Pancreas (tissue), 10 donors: ENCODE measurements at regions not wholly inside any gene's neighbourhood (a gene's known extent, or its start where the extent isn't known, plus 50 kb on each side); places are given as distances from the start of the nearest gene placed in this dataset.

Experiments
- ATAC-seq, 4 donors: fragments of 200-7000 bp; cut with Tn5 transposase; one replicate each; pipeline versions ENCODE4 v1.8.0 to v1.9.1; 2020; ENCODE audit warnings: mild to moderate bottlenecking in 4 of 4, moderate library complexity in 4 of 4
- DNase-seq, 6 donors: peaks; one replicate each; pipeline ENCODE4 v3.0.0-alpha.2; 2020
- FAIRE-seq: peaks from 2 replicates; lab custom pipeline; 2012; peaks lifted over from hg19 to GRCh38; lab: Jason Lieb, UNC
- H3K27ac ChIP-seq, 4 donors: fragments of 200-600 bp; sonication (generic); 1 replicate in 3 of 4; 2 replicates in 1 of 4; pipeline versions ENCODE4 v1.5.0 to v1.8.0; 2020
- H3K27me3 ChIP-seq, 4 donors: fragments of 200-600 bp; one replicate each; pipeline ENCODE4 v1.8.0; 2021
- H3K36me3 ChIP-seq, 3 donors: fragments of 200-600 bp; sonication (generic) in 1 of 3; one replicate each; pipeline versions ENCODE4 v1.5.0 to v1.8.0; 2020 to 2021
- H3K4me1 ChIP-seq, 3 donors: fragments of 200-600 bp; one replicate each; pipeline ENCODE4 v1.8.0; 2021
- H3K4me3 ChIP-seq, 4 donors: fragments of 200-600 bp; sonication (generic) in 2 of 4; one replicate each; pipeline versions ENCODE4 v1.5.0 to v1.8.0; 2020 to 2021
- H3K9me3 ChIP-seq, 4 donors: fragments of 200-600 bp; one replicate each; pipeline ENCODE4 v1.8.0; 2021
- CTCF ChIP-seq, 4 donors: fragments of 200-600 bp; sonication (generic) in 3 of 4; IDR thresholded peaks; one replicate each; pipeline versions ENCODE4 v1.5.0 to v1.8.0; 2021; ENCODE audit warnings: antibody characterized with exemption in 4 of 4
- WGBS, 2 donors: extraction: QIAGEN DNeasy Blood & Tissue Kit; methylation state at CpG; one replicate each; pipeline ENCODE4 v1.1.7; 2013; 5-methylcytosine and 5-hydroxymethylcytosine counted together
- intact Hi-C, 3 donors: fragments of 100-400 bp; cut with DNase I; formaldehyde crosslinking; loops; one replicate each; pipeline versions ENCODE4 v1.11.1 to v1.14.2; 2022
- donor health status: healthy with polysubstance abuse.
- donor health status: DM: no; HTN: no; CAD: no; lungs with moderate emphysema.
- donor health status: DM: no; HTN: no; CAD: no.
- donor health status: control.
- donor health status: control.
- donor health status: Bipolar disorder and iron deficiency.
- donor health status: DM: yes; HTN: yes; CAD: no.
- donor health status: DM: no; HTN: no; CAD: no.
- donor health status: DM: no; HTN: no; CAD: no.
- donor health status: DM: yes; HTN: yes; CAD: no.

GRCh38 chr14:55807881-55808379, 227.9 kb downstream of the KTN1 start:
- peaks cover 13 to 27% (median 14%) of the 10 kb centered on the region in 3 donors for H3K4me1 ChIP-seq
- intact Hi-C loops: no loop called here
- ATAC-seq (no peak), FAIRE-seq (no peak), DNase-seq (no peak)
- H3K4me3 ChIP-seq: no peak overlapping the region
- TF ChIP-seq CTCF (IDR thresholded peaks at IDR 0.05): no peak
- peak overlapping the region in 2 of 4 donors; percentile 70 to 76 for H3K27ac ChIP-seq
- WGBS, 2 donors: 79 to 81% methylated on average over 2 of the region's 2 CpGs
- H3K36me3 ChIP-seq: no peaks in the 10 kb centered on the region
- H3K9me3 ChIP-seq: no peaks in the 10 kb centered on the region
- no peaks in the 10 kb centered on the region for H3K27me3 ChIP-seq

- 91% methylated on average over 2 of the region's 2 CpGs for WGBS, 2 donors
- Histone ChIP-seq H3K9me3 (no peaks in the 10 kb centered on the region), H3K4me3 (no peak overlapping the region), H3K27me3 (no peaks in the 10 kb centered on the region), H3K27ac (no peak overlapping the region), H3K4me1 (no peaks in the 10 kb centered on the region), H3K36me3 (no peaks in the 10 kb centered on the region)
- intact Hi-C loops: no loop called here
- TF ChIP-seq CTCF (IDR thresholded peaks at IDR 0.05): no peak
- FAIRE-seq (no peak), ATAC-seq (no peak), DNase-seq (no peak)
Measured at GRCh38 chr14:55813630-55814029, 233.6 kb downstream of the KTN1 start.

GRCh38 chr14:55814064-55814463, 234.1 kb downstream of the KTN1 start:
- no peak overlapping the region for H3K27ac ChIP-seq
- no peaks in the 10 kb centered on the region for H3K9me3 ChIP-seq
- DNase-seq: no peak
- intact Hi-C loops: no loop called here
- H3K4me1 ChIP-seq: no peaks in the 10 kb centered on the region
- no peak for TF ChIP-seq CTCF (IDR thresholded peaks at IDR 0.05)
- WGBS, 2 donors: 79 to 84% methylated on average over 1 of the region's 1 CpG
- H3K27me3 ChIP-seq: no peaks in the 10 kb centered on the region
- ATAC-seq: no peak
- FAIRE-seq: no peak
- H3K36me3 ChIP-seq: no peaks in the 10 kb centered on the region
- no peak overlapping the region for H3K4me3 ChIP-seq

GRCh38 chr14:55814873-55815272, 234.9 kb downstream of the KTN1 start:
- peak in 2 of 4 donors; percentile 22 to 52 for ATAC-seq
- no peak overlapping the region for H3K4me3 ChIP-seq
- H3K27ac ChIP-seq: no peak overlapping the region
- no peak for FAIRE-seq
- no peaks in the 10 kb centered on the region for H3K36me3 ChIP-seq
- no peak for TF ChIP-seq CTCF (IDR thresholded peaks at IDR 0.05)
- intact Hi-C loops: no loop called here
- DNase-seq: no peak
- H3K4me1 ChIP-seq: no peaks in the 10 kb centered on the region
- H3K27me3 ChIP-seq: no peaks in the 10 kb centered on the region
- H3K9me3 ChIP-seq: no peaks in the 10 kb centered on the region
- WGBS, 2 donors: 91 to 100% methylated on average over 1 of the region's 1 CpG

GRCh38 chr14:55816225-55816624, 236.2 kb downstream of the KTN1 start:
- Histone ChIP-seq H3K27ac (no peak overlapping the region), H3K27me3 (no peaks in the 10 kb centered on the region), H3K36me3 (no peaks in the 10 kb centered on the region), H3K4me1 (no peaks in the 10 kb centered on the region), H3K4me3 (no peak overlapping the region), H3K9me3 (no peaks in the 10 kb centered on the region)
- FAIRE-seq (no peak), ATAC-seq (no peak), DNase-seq (no peak)
- TF ChIP-seq CTCF (IDR thresholded peaks at IDR 0.05): no peak
- intact Hi-C loops: no loop called here
